ENCODE measurements at regions not wholly inside any gene's neighbourhood (a gene's known extent, or its start where the extent isn't known, plus 50 kb on each side); places are given as distances from the start of the nearest gene placed in this dataset.

DNA sequence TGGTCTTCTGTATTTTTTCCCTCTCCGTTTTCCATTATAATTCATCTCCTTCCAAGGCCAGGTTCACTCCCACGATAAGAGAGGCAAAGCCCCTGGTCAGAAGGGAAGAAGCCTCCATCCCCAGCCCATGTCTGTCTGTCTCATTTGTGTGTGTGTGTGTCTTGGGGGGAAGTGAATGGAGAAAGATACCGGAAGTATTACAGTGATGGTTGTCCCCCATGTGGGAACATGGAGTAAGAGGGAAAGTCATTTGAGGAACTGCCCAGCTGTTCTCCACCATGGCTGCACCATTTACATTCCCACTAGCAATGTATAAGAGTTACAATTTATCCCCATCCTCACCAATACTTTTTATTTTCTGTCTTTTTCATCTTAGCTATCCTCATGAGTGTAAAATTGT, 113.6 kb upstream of the ATP8B1 start:
- no peak for DNase-seq (ENCODE audit: low read depth in 2 of 2)

DNA sequence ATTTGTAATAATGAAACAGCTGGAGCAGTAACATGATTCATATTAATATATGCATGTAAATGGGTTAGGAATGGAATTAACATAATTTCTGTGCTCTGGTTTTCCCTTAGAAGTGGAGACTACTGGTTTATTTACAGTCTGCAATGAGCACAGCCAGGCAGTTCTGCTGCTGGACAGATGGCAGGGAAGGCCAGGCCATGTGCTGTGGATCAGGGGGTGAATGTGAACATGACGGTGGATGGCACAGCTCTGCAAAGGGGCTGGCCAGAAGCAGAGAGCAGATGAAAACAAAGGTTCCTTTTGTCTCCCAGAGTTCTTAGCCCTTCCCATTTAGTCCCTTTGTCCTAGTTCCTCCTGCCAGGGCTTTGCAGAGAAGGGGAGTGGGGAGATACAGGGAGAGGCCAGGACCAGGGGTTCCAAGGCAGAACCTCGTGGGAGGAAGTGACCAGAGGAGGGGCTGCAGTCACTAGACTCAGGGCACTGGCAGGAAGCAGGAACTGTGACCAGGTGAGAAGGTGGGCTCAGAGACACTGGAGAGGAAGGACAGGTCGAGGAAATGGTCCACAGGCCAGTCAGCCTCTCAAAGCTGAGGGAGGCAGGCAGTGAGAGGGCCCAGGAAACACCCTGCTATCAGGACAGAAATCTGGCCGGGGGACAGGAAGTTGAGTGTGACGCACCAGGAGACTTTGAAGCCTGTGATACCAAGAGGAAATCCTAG, 112.9 kb upstream of the ATP8B1 start:
- DNase-seq (ENCODE audit: low read depth in 2 of 2), result peak; percentile 2

DNA sequence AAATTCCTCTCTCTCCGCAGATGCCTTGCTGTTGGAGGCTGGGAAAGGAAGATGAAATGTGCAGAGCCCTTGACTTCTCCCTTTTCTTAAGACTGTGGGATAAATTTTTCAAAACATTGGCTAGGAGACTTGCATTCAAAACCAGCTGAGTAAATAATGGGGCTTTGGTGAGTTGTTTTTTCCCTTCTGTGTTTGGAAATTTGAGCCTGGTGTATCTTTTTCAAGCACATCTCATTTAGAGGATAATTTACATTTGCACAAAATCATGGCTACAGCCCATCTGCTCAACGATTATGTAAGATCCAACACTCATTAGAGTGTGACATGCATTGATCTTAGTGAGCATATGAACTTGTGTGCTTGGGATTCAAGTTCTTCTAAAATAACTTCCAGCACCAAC, 112.1 kb upstream of the ATP8B1 start:
- DNase-seq (ENCODE audit: low read depth in 2 of 2), result no peak

GRCh38 chr18:57913686-57914085, 110.6 kb upstream of the ATP8B1 start:
- DNase-seq (ENCODE audit: low read depth in 2 of 2), result no peak

- DNase-seq (ENCODE audit: low read depth in 2 of 2), result no peak
These were observed 107.7 kb upstream of the ATP8B1 start for GRCh38 chr18:57910817-57911216.

- DNase-seq (ENCODE audit: low read depth in 2 of 2), result no peak
These were observed 107.0 kb upstream of the ATP8B1 start for GRCh38 chr18:57910134-57910533.

DNA sequence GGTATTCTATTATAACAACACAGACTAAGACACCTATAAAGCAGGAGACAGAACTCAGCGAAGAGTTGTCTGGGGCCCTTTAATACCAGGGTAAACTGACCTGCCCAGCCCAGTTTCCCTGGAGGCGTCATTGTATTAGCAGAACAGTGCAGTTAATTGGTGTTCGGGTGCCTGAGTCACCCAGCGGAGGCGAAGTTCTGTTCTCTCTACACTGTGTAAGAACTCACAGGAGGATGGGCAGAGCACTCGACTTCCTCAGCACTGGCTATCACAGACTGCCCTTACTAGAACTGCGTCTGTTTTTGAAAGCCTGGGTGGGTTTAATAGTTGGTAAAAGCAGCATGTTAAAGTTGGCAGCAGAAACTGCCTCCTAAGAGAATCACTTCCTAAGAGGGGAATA, 106.5 kb upstream of the ATP8B1 start:
- no peak for DNase-seq (ENCODE audit: low read depth in 2 of 2)

DNA sequence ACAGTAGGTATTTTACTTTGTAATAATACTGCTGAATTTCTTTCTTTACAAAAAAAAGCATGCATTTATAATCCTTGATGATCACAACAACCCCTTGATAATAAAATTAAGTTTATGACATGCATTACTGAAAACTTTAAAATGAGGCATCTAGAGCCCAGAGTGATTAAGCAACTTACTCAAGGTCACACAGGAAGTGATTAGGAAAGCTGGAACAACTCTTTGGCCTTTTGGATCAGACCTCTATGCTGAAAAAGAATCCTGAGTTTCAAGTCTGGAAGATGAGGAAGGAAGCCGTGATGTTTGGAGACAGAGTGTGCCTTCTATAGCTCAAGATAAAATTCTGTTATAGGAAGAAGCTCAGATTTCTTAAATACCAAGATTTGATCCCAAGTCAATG, 105.0 kb upstream of the ATP8B1 start:
- DNase-seq (ENCODE audit: low read depth in 2 of 2), result no peak

- DNase-seq (ENCODE audit: low read depth in 2 of 2), result no peak
These were observed 104.4 kb upstream of the ATP8B1 start for GRCh38 chr18:57907550-57907949.

- DNase-seq (ENCODE audit: low read depth in 2 of 2), result no peak
These were observed 103.7 kb upstream of the ATP8B1 start for GRCh38 chr18:57906852-57907251.

DNA sequence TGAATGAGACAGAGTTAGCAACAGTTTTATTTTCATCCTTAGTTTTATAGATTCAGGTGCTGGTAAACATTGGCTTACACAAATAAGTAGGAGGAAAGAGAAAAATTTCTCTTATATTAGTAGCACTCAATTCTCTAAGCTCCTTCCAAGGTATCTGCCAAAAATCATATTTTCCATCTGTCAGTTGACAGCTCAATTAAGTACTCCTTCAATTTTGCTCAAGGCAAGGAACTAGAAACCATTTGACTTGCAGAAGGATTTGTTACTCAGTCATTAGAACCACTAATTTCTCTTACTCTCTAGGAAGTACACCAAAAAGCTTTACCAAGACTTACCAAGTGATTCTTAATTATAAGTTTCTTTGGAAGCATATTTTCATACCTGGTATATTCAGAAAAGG, 101.4 kb upstream of the ATP8B1 start:
- no peak for DNase-seq (ENCODE audit: low read depth in 2 of 2)

DNA sequence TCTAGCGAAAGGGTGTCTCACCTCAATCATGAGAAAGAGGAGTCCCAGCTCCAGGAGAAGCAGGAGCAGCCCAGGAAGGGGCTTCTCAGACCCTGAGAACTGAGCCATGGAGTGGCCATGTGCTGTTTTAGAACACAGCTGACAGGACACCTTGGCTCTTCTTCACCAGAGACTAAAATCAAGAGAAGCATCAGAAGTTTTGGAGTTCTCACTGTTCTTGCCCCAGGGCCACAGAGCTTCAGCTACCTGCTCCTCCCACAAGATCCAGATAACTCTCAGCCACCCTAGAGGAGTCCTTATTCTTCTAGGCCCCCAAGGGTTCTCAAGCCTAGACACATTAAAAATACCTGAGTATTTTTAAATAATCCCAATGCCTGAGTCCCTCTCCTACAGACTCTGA, 99.6 kb upstream of the ATP8B1 start:
- DNase-seq (ENCODE audit: low read depth in 2 of 2), result no peak

DNA sequence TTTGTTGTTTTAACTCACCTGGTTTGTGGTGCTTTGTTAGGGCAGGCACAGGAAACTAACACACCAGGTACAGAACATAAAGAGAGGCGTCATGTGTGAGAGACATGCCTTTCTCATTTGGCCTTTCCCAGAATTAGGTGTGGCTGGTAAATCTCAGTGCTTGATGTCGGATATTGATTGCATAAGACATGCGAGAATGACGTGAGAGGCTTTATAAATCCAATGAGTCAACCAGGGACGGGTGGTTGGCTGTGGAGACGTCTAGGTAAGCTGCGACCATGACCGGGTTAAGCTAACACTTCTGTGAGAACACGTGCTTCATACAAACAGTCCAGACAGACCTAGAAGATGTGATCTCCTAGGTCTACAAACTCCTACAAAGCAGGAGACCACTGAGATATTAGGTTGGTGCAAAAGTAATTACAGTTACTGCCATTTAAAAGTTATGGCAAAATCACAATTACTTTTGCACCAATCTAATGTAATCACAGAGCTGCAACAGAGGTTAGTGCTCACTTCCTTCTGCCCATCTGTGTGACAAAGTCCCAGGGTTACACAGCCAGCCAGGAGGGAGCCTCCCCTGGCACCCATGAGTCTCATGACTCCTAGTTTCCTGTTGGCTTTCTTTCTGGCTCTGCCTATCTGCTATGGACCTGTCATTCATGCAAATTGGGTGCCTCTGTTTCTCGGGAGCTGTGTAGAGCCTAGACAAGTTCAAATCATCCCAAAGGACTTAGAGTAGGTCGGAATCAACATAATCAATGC, 98.9 kb upstream of the ATP8B1 start:
- no peak for DNase-seq (ENCODE audit: low read depth in 2 of 2)

DNA sequence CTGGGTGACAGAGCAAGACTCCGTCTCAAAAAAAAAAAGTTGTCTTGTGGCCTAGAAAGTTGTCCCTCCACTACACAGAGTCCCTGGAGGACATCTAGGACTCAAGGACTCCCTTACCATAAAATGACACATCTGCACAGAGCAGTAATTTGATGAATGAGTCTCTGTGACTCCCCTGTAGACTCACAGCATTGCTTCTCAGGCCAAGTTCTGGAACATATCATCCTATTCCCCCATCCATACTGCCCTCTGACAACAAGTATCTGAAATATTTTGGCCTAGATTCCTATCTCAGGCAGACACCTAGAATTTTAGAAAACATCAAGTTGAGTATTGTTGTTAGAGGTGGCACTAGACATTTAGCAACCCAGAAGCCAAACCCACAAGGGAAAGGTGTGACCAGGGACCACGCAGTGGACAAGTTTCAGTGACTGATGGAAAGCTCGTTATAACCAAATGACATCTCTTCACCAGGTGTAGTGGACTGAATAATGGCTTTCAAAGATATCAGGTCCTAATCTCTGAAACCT, 97.9 kb upstream of the ATP8B1 start:
- DNase-seq (ENCODE audit: low read depth in 2 of 2), result no peak

- DNase-seq (ENCODE audit: low read depth in 2 of 2), result no peak
These were observed 95.5 kb upstream of the ATP8B1 start for GRCh38 chr18:57898506-57899124.

DNA sequence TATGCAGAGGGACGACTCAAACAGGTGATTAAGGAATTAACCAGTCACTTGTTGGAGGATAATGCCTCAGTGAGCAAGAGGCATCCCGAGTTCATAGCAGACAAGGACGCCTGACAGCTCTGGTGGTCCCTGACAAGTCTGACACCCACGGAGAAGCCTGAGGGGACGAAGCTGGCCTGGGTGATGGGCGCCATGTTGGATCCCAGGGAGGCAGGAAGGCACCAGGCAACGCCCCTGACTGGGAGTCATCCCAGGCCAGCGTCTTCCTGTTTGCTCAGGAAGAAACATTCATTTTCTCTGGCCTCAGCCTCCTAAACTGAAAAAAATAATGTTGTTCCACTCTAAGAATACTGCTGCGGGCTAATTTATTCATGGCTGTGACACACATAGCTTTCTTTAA, 92.1 kb upstream of the ATP8B1 start:
- no peak for DNase-seq (ENCODE audit: low read depth in 2 of 2)

- no peak for DNase-seq (ENCODE audit: low read depth in 2 of 2)
These were observed 88.7 kb upstream of the ATP8B1 start for GRCh38 chr18:57891707-57892391.

DNA sequence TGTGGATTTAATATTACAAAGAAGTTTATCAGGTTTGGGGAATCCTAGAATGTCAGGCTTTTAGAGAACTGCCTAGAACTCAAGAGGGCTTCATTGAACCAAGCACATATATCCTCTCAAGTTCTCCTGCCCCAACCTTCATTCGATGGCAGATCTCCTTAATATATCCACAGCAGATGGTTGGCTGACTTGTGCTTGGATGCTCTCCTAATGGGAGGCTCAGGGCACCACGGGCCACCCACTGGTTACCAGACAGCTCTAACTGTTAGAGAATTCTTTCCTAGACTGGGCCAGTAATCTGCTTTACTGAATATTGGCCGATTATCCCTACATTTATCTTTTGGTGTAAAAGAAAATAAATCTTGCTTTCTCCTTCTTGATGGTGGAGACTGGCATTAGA, 87.2 kb upstream of the ATP8B1 start:
- DNase-seq (ENCODE audit: low read depth in 2 of 2), result no peak

DNA sequence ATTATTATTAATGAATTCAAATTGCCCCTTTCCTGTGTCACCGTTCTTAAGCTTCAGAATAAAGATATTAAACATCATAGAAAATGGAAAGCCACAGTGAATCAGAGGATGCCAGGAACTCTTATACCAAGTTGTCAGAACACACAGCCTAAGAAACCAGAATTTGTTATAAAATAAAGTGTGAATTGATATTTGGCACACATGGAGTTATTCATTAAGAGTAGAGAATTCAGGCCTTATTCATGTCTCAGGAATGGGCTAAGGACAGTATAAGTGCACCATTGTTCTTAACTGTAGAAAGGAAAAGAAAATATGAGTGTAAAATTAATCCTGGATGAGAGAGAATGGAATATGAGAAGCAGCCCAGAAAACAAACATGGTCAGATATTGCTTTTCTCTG, 86.7 kb upstream of the ATP8B1 start:
- DNase-seq (ENCODE audit: low read depth in 2 of 2), result no peak

GRCh38 chr18:57887543-57888383, 84.6 kb upstream of the ATP8B1 start:
- DNase-seq (ENCODE audit: low read depth in 2 of 2), result no peak

- DNase-seq (ENCODE audit: low read depth in 2 of 2), result no peak
These were observed 82.8 kb upstream of the ATP8B1 start for GRCh38 chr18:57885931-57886330.
